Central memory CD8-positive, alpha-beta T cell (primary cell): ENCODE measurements at regions not wholly inside any gene's neighbourhood (a gene's known extent, or its start where the extent isn't known, plus 50 kb on each side); places are given as distances from the start of the nearest gene placed in this dataset.
"Not testable (repeated sequence)": the region's sequence is repeated elsewhere in the genome, so short reads cannot be mapped to it uniquely, and the experiment has no call there.

ENCODE experiments used
- ATAC-seq: fragments of 150-1000 bp; cut with Tn5 transposase; replicated peaks from 2 replicates; pipeline ENCODE4 v1.10.0; 2022; ENCODE audit warnings: mild to moderate bottlenecking, moderate FRiP score, moderate number of reproducible peaks; ENCODE audit not compliant: poor library complexity, severe bottlenecking; ENCODE audit errors: extremely low read depth
- DNase-seq, 2 donors: peaks; one replicate each; pipeline ENCODE4 v3.0.0; 2021; ENCODE audit warnings: low spot score in 2 of 2
- H3K27ac Mint-ChIP-seq: one replicate; pipeline ENCODE4 v1.8.0; 2022; ENCODE audit warnings: low read depth, mild to moderate bottlenecking, moderate library complexity, mixed read lengths
- H3K27me3 Mint-ChIP-seq: one replicate; pipeline ENCODE4 v1.8.0; 2022; ENCODE audit warnings: mixed read lengths
- H3K36me3 Mint-ChIP-seq: one replicate; pipeline ENCODE4 v1.8.0; 2022; ENCODE audit warnings: mild to moderate bottlenecking, moderate library complexity, mixed read lengths; ENCODE audit not compliant: insufficient read depth
- H3K4me1 Mint-ChIP-seq: one replicate; pipeline ENCODE4 v1.8.0; 2022; ENCODE audit warnings: mixed read lengths
- H3K4me3 Mint-ChIP-seq: one replicate; pipeline ENCODE4 v1.8.0; 2022; ENCODE audit warnings: mild to moderate bottlenecking, moderate library complexity, mixed read lengths
- H3K9me3 Mint-ChIP-seq: one replicate; pipeline ENCODE4 v1.8.0; 2022; ENCODE audit warnings: mixed read lengths

DNA sequence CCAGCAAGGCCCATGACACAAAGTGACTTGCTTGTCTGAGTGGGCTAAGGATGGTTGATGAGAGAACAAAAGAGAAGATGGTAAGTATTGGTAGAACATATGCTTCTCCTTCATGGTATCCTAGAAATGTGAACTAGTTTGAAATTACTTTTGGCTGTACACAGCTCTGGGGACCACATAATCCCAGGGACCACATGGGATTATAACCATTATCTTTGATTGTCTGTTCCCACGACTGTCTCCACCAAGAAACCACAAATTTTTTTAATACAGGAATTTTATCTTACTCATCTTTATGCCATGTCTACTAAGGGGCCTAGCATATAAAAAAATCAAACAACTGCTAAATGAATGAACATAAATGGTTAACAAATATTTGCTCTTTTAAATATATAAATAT is 155.3 kb upstream of the PRICKLE2 start:
- Mint-ChIP-seq H3K36me3 (no peaks in the 10 kb centered on the region), H3K27ac (no peak overlapping the region), H3K4me1 (no peaks in the 10 kb centered on the region), H3K27me3 (no peaks in the 10 kb centered on the region), H3K9me3 (no peaks in the 10 kb centered on the region), H3K4me3 (no peak overlapping the region)
- no peak for DNase-seq
- ATAC-seq: no peak

- Mint-ChIP-seq H3K9me3 (no peaks in the 10 kb centered on the region), H3K4me1 (no peaks in the 10 kb centered on the region), H3K27me3 (no peaks in the 10 kb centered on the region), H3K36me3 (no peaks in the 10 kb centered on the region), H3K27ac (no peak overlapping the region), H3K4me3 (no peak overlapping the region)
- ATAC-seq: no peak
- DNase-seq: no peak
Measured at GRCh38 chr3:64379221-64379620, 154.0 kb upstream of the PRICKLE2 start.

GRCh38 chr3:64377942-64378341 is 152.7 kb upstream of the PRICKLE2 start:
- H3K27me3 Mint-ChIP-seq: no peaks in the 10 kb centered on the region
- no peak overlapping the region for H3K27ac Mint-ChIP-seq
- H3K4me3 Mint-ChIP-seq: no peak overlapping the region
- no peaks in the 10 kb centered on the region for H3K36me3 Mint-ChIP-seq
- DNase-seq (no peak), ATAC-seq (no peak)
- H3K9me3 Mint-ChIP-seq: no peaks in the 10 kb centered on the region
- no peaks in the 10 kb centered on the region for H3K4me1 Mint-ChIP-seq

GRCh38 chr3:64375737-64376136 is 150.5 kb upstream of the PRICKLE2 start:
- Mint-ChIP-seq H3K9me3 (no peaks in the 10 kb centered on the region), H3K4me3 (no peak overlapping the region)
- ATAC-seq: no peak

GRCh38 chr3:64369390-64369789 is 144.1 kb upstream of the PRICKLE2 start:
- Mint-ChIP-seq H3K27me3 (no peaks in the 10 kb centered on the region), H3K4me3 (no peak overlapping the region), H3K4me1 (no peaks in the 10 kb centered on the region), H3K9me3 (no peaks in the 10 kb centered on the region), H3K36me3 (no peaks in the 10 kb centered on the region), H3K27ac (no peak overlapping the region)
- ATAC-seq: no peak
- DNase-seq: no peak

More at GRCh38 chr3:64375737-64376136, 150.5 kb upstream of the PRICKLE2 start:
- H3K4me1 Mint-ChIP-seq: no peaks in the 10 kb centered on the region
- no peaks in the 10 kb centered on the region for H3K36me3 Mint-ChIP-seq
- DNase-seq: no peak
- no peaks in the 10 kb centered on the region for H3K27me3 Mint-ChIP-seq
- no peak overlapping the region for H3K27ac Mint-ChIP-seq

- no peak for DNase-seq
- Mint-ChIP-seq H3K36me3 (no peaks in the 10 kb centered on the region), H3K27me3 (no peaks in the 10 kb centered on the region), H3K4me3 (no peak overlapping the region), H3K9me3 (no peaks in the 10 kb centered on the region), H3K27ac (no peak overlapping the region), H3K4me1 (no peaks in the 10 kb centered on the region)
- no peak for ATAC-seq
Measured at GRCh38 chr3:64368257-64369020, 143.2 kb upstream of the PRICKLE2 start.

DNA sequence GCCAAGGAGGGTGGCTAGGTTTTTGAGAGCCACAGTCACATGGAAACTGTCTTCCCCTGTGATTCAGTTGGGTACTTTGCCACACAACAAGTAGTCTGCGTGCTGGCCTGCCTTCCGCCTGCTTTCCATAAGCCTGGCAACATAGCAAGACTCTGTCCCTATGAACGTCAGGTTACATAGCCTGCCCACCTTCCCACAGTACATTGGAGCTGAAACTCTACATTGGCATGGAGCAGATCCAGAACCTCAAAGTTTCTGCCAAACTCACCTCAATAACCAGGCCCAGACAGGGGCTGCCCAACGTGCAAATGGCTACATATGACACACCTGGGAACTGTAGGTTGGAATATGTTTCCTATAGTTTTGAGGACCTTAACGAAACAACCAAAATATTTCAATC is 140.6 kb upstream of the PRICKLE2 start:
- no peak for DNase-seq
- ATAC-seq: no peak
- Mint-ChIP-seq H3K4me3 (no peak overlapping the region), H3K36me3 (no peaks in the 10 kb centered on the region), H3K27me3 (no peaks in the 10 kb centered on the region), H3K4me1 (no peaks in the 10 kb centered on the region), H3K27ac (no peak overlapping the region), H3K9me3 (no peaks in the 10 kb centered on the region)

- no peak for DNase-seq
- no peak overlapping the region for H3K27ac Mint-ChIP-seq
Measured at GRCh38 chr3:64363842-64364241, 138.6 kb upstream of the PRICKLE2 start.

DNA sequence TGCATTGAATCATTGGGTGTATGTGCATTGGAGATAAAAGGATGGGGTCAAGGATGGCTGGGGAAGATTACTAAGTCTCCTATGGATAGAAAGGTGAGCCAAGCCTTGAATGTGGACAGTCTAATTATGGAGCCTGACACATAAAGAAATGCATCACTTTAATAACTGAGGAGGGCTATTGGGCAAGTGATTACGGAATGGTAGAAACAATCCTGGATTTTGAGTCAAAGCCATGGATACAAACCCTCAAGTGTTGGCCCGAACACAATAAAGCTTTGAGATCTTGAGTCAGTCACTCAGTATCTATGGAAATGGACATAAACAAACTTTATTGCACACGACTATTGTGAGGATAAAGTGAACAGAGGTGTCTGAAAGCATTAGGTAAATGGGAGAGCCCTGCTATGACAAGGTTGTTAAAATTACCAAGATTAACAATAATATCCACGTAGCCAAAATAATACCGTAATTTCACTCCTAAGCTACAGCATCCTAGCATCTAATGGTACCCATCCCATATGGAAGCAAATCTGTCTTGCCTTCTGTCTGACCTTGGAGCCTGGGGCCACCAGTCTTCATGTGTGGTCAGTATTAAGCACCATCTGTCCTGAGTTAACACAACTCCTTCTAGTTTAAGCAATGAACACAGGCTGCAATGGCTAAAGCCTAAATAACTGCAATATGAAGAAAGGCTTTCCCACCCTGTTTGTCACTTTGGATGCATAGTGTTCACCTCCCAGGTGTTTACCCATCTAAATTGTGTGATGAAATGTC is 136.9 kb upstream of the PRICKLE2 start:
- no peaks in the 10 kb centered on the region for H3K4me1 Mint-ChIP-seq
- DNase-seq: no peak
- no peaks in the 10 kb centered on the region for H3K27me3 Mint-ChIP-seq

More at GRCh38 chr3:64363842-64364241, 138.6 kb upstream of the PRICKLE2 start:
- H3K4me1 Mint-ChIP-seq: no peaks in the 10 kb centered on the region
- no peaks in the 10 kb centered on the region for H3K36me3 Mint-ChIP-seq
- H3K27me3 Mint-ChIP-seq: no peaks in the 10 kb centered on the region
- ATAC-seq: no peak
- H3K9me3 Mint-ChIP-seq: no peaks in the 10 kb centered on the region
- H3K4me3 Mint-ChIP-seq: no peak overlapping the region

GRCh38 chr3:64361036-64361435 is 135.8 kb upstream of the PRICKLE2 start:
- not testable (repeated sequence) for H3K36me3 Mint-ChIP-seq, H3K4me1 Mint-ChIP-seq, H3K27ac Mint-ChIP-seq, H3K4me3 Mint-ChIP-seq, H3K9me3 Mint-ChIP-seq, H3K27me3 Mint-ChIP-seq, ATAC-seq, DNase-seq

More for the DNA sequence above, 136.9 kb upstream of the PRICKLE2 start:
- H3K27ac Mint-ChIP-seq: no peak overlapping the region
- no peaks in the 10 kb centered on the region for H3K9me3 Mint-ChIP-seq
- H3K36me3 Mint-ChIP-seq: no peaks in the 10 kb centered on the region
- no peak for ATAC-seq
- no peak overlapping the region for H3K4me3 Mint-ChIP-seq

DNA sequence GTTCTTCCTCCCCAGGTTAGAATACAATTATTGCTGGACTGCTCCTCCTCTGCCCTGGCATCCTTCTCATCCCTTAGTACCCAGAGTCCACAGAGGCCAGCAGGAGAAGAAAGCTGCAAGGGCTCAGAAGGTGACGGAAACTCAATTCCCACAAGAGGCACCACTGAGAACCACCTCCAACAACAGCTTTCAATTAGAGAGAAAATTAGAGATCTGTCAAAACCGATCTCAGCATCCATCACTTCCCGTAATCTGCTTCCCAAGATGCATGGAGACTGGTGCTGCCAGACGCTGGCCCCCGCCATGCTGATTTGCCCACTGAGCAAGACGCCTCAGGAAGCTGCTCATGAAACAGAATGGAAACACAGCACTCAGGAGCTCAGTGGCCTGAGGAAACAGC is 135.0 kb upstream of the PRICKLE2 start:
- H3K27me3 Mint-ChIP-seq: no peaks in the 10 kb centered on the region
- H3K36me3 Mint-ChIP-seq: no peaks in the 10 kb centered on the region
- DNase-seq: no peak
- no peak for ATAC-seq
- H3K4me3 Mint-ChIP-seq: no peak overlapping the region
- no peaks in the 10 kb centered on the region for H3K4me1 Mint-ChIP-seq
- no peaks in the 10 kb centered on the region for H3K9me3 Mint-ChIP-seq
- no peak overlapping the region for H3K27ac Mint-ChIP-seq

GRCh38 chr3:64359735-64360134 is 134.5 kb upstream of the PRICKLE2 start:
- Mint-ChIP-seq H3K27ac (no peak overlapping the region), H3K4me1 (no peaks in the 10 kb centered on the region), H3K36me3 (no peaks in the 10 kb centered on the region), H3K27me3 (no peaks in the 10 kb centered on the region), H3K4me3 (no peak overlapping the region), H3K9me3 (no peaks in the 10 kb centered on the region)
- no peak for ATAC-seq
- no peak for DNase-seq

DNA sequence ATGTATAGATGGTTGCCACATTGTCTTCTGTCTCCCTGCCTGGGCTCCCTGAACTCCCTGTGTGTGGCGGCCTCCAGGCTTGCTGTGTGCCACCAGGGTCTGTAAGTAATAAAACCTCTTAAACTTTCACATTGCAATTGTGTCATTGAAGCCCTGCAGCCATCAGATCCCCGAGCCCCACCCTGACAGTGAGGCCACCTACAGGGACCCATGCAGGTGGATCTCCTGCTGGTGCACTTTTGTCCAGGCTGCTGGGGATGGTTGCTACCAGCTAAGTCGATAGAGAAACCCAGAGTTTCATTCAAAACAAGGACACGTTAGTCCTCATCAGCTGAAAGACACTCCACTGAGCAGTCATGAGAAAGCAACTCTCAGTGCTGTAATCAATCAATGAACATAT is 133.6 kb upstream of the PRICKLE2 start:
- no peak for ATAC-seq
- no peaks in the 10 kb centered on the region for H3K9me3 Mint-ChIP-seq
- no peaks in the 10 kb centered on the region for H3K27me3 Mint-ChIP-seq
- H3K4me1 Mint-ChIP-seq: no peaks in the 10 kb centered on the region
- no peak for DNase-seq
- no peak overlapping the region for H3K27ac Mint-ChIP-seq
- H3K4me3 Mint-ChIP-seq: no peak overlapping the region
- H3K36me3 Mint-ChIP-seq: no peaks in the 10 kb centered on the region
